ENCODE measurements at regions not wholly inside any gene's neighbourhood (a gene's known extent, or its start where the extent isn't known, plus 50 kb on each side); places are given as distances from the start of the nearest gene placed in this dataset.
"Not testable (repeated sequence)": the region's sequence is repeated elsewhere in the genome, so short reads cannot be mapped to it uniquely, and the experiment has no call there.

GRCh38 chr2:147603447-147603846, 241.4 kb upstream of the ACVR2A start:
- no peak for DNase-seq

- DNase-seq, result no peak
Observed at GRCh38 chr2:147600646-147601045, 244.2 kb upstream of the ACVR2A start.

- no peak for DNase-seq
Observed at GRCh38 chr2:147600223-147600622, 244.6 kb upstream of the ACVR2A start.

- DNase-seq, result no peak
Observed at GRCh38 chr2:147595200-147595599, 249.6 kb upstream of the ACVR2A start.

- DNase-seq, result no peak
Observed at GRCh38 chr2:147594038-147594437, 250.8 kb upstream of the ACVR2A start.

GRCh38 chr2:147592784-147593183, 252.0 kb upstream of the ACVR2A start:
- not testable (repeated sequence) for DNase-seq

- no peak for DNase-seq
Observed at GRCh38 chr2:147589127-147589526, 255.7 kb upstream of the ACVR2A start.

- no peak for DNase-seq
Observed at GRCh38 chr2:147588191-147588590, 256.6 kb upstream of the ACVR2A start.

- DNase-seq, result no peak
Observed at GRCh38 chr2:147578529-147578928, 266.3 kb upstream of the ACVR2A start.

GRCh38 chr2:147577998-147578380, 266.8 kb upstream of the ACVR2A start:
- DNase-seq, result no peak

GRCh38 chr2:147577323-147577997, 267.4 kb upstream of the ACVR2A start:
- DNase-seq, result no peak

GRCh38 chr2:147575106-147575505, 269.7 kb upstream of the ACVR2A start:
- DNase-seq, result no peak

- DNase-seq, result no peak
Observed at GRCh38 chr2:147572622-147573021, 272.2 kb upstream of the ACVR2A start.

- DNase-seq, result no peak
Observed at GRCh38 chr2:147569426-147569825, 275.4 kb upstream of the ACVR2A start.

- DNase-seq, result no peak
Observed at GRCh38 chr2:147568109-147568508, 276.7 kb upstream of the ACVR2A start.

GRCh38 chr2:147567136-147567535, 277.7 kb upstream of the ACVR2A start:
- no peak for DNase-seq

GRCh38 chr2:147560810-147561535, 283.9 kb upstream of the ACVR2A start:
- no peak for DNase-seq

- no peak for DNase-seq
Observed at GRCh38 chr2:147559070-147559725, 285.6 kb upstream of the ACVR2A start.

- no peak for DNase-seq
Observed at GRCh38 chr2:147558620-147559019, 286.2 kb upstream of the ACVR2A start.

GRCh38 chr2:147554521-147555107, 290.2 kb upstream of the ACVR2A start:
- DNase-seq, result no peak

- DNase-seq, result no peak
Observed at GRCh38 chr2:147553775-147554271, 291.0 kb upstream of the ACVR2A start.

GRCh38 chr2:147550995-147551731, 293.7 kb upstream of the ACVR2A start:
- no peak for DNase-seq

- DNase-seq, result no peak
Observed at GRCh38 chr2:147549054-147549453, 295.8 kb upstream of the ACVR2A start.
